GM23338 (cell line): ENCODE measurements at regions not wholly inside any gene's neighbourhood (a gene's known extent, or its start where the extent isn't known, plus 50 kb on each side); places are given as distances from the start of the nearest gene placed in this dataset.

ENCODE experiments used
- CTCF ChIP-seq, 2 experiments: fragments of 200-600 bp in 1 of 2; sonication (generic) in 1 of 2; conservative IDR thresholded peaks; 2 replicates each; pipeline versions ENCODE4 v1.5.1 to v1.6.1; 2016 to 2017; ENCODE audit warnings: antibody characterized with exemption in 2 of 2, low read depth in 2 of 2, mild to moderate bottlenecking in 2 of 2, moderate library complexity in 1 of 2
- EZH2 ChIP-seq: fragments of 200-600 bp; sonication (generic); IDR thresholded peaks from one replicate; pipeline ENCODE4 v1.8.0; 2017; ENCODE audit warnings: antibody characterized with exemption, mild to moderate bottlenecking, low read depth; ENCODE audit not compliant: unreplicated experiment
- NANOG ChIP-seq: IDR thresholded peaks from 2 replicates; pipeline ENCODE4 v1.6.1; 2016; ENCODE audit warnings: antibody characterized with exemption, borderline replicate concordance
- POLR2AphosphoS5 ChIP-seq: IDR thresholded peaks from 2 replicates; pipeline ENCODE4 v1.6.1; 2016; ENCODE audit warnings: antibody characterized with exemption, low read depth

- TF ChIP-seq EZH2 (no peak), CTCF (conservative IDR thresholded peaks at IDR 0.05; ENCODE audit: low read depth in 2 of 2) (no peak), NANOG (no peak), POLR2AphosphoS5 (no peak)
Measured at GRCh38 chr3:124119056-124119716, 127.3 kb upstream of the ROPN1 start.
